ENCODE measurements at regions not wholly inside any gene's neighbourhood (a gene's known extent, or its start where the extent isn't known, plus 50 kb on each side); places are given as distances from the start of the nearest gene placed in this dataset.

GRCh38 chr14:53634793-53635192 lies 321.8 kb downstream of the BMP4 start:
- ChIA-PET POLR2A (no interaction called here), CTCF (interaction anchor here (1.1 kb wide), 1 partner anchor 33 kb away, joined by 3 read pairs; no protein-coding TSS in a partner anchor)
- H3K27me3 ChIP-seq (ENCODE audit: control insufficient read depth, insufficient read depth, low read length): peaks cover 8% of the 10 kb centered on the region
- H3K4me3 ChIP-seq (ENCODE audit: low read depth, low read length): no peak overlapping the region
- H3K9me3 ChIP-seq (ENCODE audit: control insufficient read depth, insufficient read depth, low read length): no peaks in the 10 kb centered on the region
- TF ChIP-seq CTCF (IDR thresholded peaks at IDR 0.05; ENCODE audit: low read depth, low read length): no peak
- DNase-seq (ENCODE audit: low read depth, low spot score): no peak
- no peak overlapping the region for H3K27ac ChIP-seq (ENCODE audit: low read depth, low read length)

- ChIA-PET POLR2A (no interaction called here), CTCF (no interaction called here)
- H3K9me3 ChIP-seq (ENCODE audit: control insufficient read depth, insufficient read depth, low read length): no peaks in the 10 kb centered on the region
- no peak overlapping the region for H3K27ac ChIP-seq (ENCODE audit: low read depth, low read length)
- no peaks in the 10 kb centered on the region for H3K27me3 ChIP-seq (ENCODE audit: control insufficient read depth, insufficient read depth, low read length)
- no peak for TF ChIP-seq CTCF (IDR thresholded peaks at IDR 0.05; ENCODE audit: low read depth, low read length)
- H3K4me3 ChIP-seq (ENCODE audit: low read depth, low read length): no peak overlapping the region
- DNase-seq (ENCODE audit: low read depth, low spot score): no peak
Measured at GRCh38 chr14:53630336-53630735, 326.3 kb downstream of the BMP4 start.

- DNase-seq (ENCODE audit: low read depth, low spot score): no peak
- H3K4me3 ChIP-seq (ENCODE audit: low read depth, low read length): no peak overlapping the region
- no peak for TF ChIP-seq CTCF (IDR thresholded peaks at IDR 0.05; ENCODE audit: low read depth, low read length)
- no peaks in the 10 kb centered on the region for H3K27me3 ChIP-seq (ENCODE audit: control insufficient read depth, insufficient read depth, low read length)
- ChIA-PET CTCF (no interaction called here), POLR2A (no interaction called here)
- no peak overlapping the region for H3K27ac ChIP-seq (ENCODE audit: low read depth, low read length)
- no peaks in the 10 kb centered on the region for H3K9me3 ChIP-seq (ENCODE audit: control insufficient read depth, insufficient read depth, low read length)
Measured at GRCh38 chr14:53628732-53629430, 327.7 kb downstream of the BMP4 start.

GRCh38 chr14:53628261-53628660 lies 328.4 kb downstream of the BMP4 start:
- no peak overlapping the region for H3K27ac ChIP-seq (ENCODE audit: low read depth, low read length)
- no peak for DNase-seq (ENCODE audit: low read depth, low spot score)
- CTCF ChIA-PET: no interaction called here
- no peaks in the 10 kb centered on the region for H3K9me3 ChIP-seq (ENCODE audit: control insufficient read depth, insufficient read depth, low read length)
- no peaks in the 10 kb centered on the region for H3K27me3 ChIP-seq (ENCODE audit: control insufficient read depth, insufficient read depth, low read length)
- no peak for TF ChIP-seq CTCF (IDR thresholded peaks at IDR 0.05; ENCODE audit: low read depth, low read length)
- H3K4me3 ChIP-seq (ENCODE audit: low read depth, low read length): no peak overlapping the region
- POLR2A ChIA-PET: no interaction called here

- no peak overlapping the region for H3K27ac ChIP-seq (ENCODE audit: low read depth, low read length)
- H3K27me3 ChIP-seq (ENCODE audit: control insufficient read depth, insufficient read depth, low read length): no peaks in the 10 kb centered on the region
- no peaks in the 10 kb centered on the region for H3K9me3 ChIP-seq (ENCODE audit: control insufficient read depth, insufficient read depth, low read length)
- TF ChIP-seq CTCF (IDR thresholded peaks at IDR 0.05; ENCODE audit: low read depth, low read length): no peak
- ChIA-PET CTCF (no interaction called here), POLR2A (no interaction called here)
- no peak for DNase-seq (ENCODE audit: low read depth, low spot score)
- H3K4me3 ChIP-seq (ENCODE audit: low read depth, low read length): no peak overlapping the region
Measured at GRCh38 chr14:53626761-53627160, 329.9 kb downstream of the BMP4 start.
